GM19438 (cell line): ENCODE measurements at regions not wholly inside any gene's neighbourhood (a gene's known extent, or its start where the extent isn't known, plus 50 kb on each side); places are given as distances from the start of the nearest gene placed in this dataset.
"Not testable (repeated sequence)": the region's sequence is repeated elsewhere in the genome, so short reads cannot be mapped to it uniquely, and the experiment has no call there.

Experiments used
- ATAC-seq: cut with Tn5 transposase; IDR thresholded peaks from one replicate; pipeline ENCODE4 v1.9.1; 2021; ENCODE audit warnings: low read depth; ENCODE audit not compliant: unreplicated experiment

GRCh38 chr21:18117176-18117575, 127.5 kb upstream of the CHODL start:
- no peak for ATAC-seq

DNA sequence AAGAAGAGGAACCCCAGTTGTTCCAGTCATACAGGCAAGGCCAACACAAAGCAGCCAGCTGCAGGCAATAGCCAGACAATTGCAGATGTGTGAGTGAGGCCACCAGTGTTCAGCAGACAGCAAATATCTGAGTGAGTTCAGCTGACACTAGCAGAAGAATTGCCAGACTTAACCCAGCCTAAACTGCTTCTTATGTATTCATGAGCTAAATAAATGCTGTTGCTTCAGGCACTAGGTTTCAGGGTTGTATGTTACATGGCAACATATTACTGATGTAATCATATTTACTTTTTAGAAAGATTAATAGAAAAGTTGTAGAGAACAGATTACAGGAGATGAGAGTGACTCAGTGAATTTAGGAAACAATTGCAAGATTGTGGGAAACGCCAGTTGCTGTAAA, 129.8 kb upstream of the CHODL start:
- no peak for ATAC-seq

- ATAC-seq, result no peak
Observed at GRCh38 chr21:18104802-18105201, 139.8 kb upstream of the CHODL start.

DNA sequence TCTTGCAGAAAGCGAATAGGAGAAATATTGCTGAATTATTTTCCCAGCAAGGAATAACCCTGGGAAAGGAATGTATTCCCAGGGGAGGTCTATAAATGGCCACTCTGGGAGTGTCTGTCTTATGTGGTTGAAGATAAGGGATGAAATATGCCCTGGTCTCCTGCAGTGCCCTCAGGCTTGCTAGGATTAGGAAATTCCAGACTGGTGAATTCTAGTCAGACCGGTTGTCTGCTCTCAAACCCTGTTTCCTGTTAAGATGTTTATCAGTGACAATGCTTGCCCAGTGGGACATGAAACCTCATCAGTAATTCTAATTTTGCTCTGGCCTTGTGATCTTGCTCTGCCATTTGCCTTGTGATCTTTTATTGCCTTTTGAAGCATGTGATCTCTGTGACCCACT, 148.2 kb upstream of the CHODL start:
- ATAC-seq, result not testable (repeated sequence)

DNA sequence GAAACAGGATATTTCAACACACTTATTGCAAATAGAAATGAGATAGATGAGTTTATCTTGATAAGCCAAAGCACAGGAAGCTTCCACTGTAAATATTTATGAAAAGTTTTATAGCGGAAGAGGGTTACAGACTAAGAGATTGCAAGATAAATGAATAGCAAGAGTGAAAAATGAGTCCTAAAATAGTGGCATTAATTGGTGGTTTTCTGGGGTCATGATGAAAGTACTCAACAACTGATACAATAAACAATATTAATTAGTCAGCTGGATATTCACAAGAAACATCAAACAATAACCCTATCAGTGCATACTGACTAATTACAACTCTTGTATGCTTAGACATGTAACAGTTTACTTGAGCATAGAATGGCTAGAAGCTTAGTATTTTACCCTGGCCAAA, 154.8 kb upstream of the CHODL start:
- no peak for ATAC-seq

DNA sequence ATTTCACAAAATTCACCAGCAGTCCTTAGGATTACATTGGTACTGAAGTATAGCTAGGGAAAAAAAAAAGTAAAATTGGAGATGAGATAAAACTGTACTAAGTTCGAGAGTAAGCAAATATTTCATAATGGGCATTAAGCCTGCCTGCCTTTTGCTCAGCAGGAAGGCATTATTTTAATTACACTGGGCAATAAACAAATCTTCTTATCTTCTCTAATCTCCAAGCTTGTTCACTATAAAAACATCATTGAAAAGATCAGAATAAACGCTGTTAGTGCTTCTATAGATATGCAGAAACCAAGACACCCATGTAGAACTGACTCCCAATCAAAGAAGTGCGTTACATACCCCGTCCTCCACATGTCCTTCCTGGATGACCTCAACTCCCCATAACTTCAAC, 174.2 kb upstream of the CHODL start:
- no peak for ATAC-seq

GRCh38 chr21:18069875-18070274, 174.8 kb upstream of the CHODL start:
- ATAC-seq, result no peak

GRCh38 chr21:18060402-18060801, 184.2 kb upstream of the CHODL start:
- no peak for ATAC-seq

DNA sequence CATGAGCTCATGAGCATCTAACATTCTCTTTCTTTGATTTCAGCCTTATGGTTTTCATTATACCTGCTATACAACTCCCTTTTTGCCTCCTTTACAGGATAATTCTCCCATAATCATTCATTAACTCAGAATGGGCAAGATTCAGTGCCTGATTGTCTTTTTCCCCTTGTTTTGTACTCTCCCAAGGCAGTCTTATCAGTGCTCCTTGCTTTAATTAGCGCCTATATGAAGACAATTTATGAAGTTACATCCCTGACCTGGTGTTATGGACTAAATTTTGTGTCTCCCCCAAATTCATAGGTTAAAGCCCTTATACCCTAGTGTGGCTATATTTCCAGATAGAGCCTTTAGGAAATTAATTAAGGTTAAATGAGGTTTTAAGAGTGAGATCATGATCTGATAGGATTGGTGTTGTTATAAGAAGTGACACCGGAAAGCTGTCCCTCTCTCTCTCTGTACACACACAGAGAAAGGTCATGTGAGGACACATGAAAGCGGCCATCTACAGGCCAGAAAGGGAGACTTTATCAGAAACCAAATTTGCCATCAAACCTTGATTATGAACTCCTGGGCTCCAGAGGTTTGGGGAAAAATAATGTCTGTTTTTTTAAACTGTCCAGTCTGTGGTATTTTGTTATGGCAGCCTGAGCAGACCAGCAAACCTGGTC, 185.8 kb upstream of the CHODL start:
- ATAC-seq, result no peak

GRCh38 chr21:18053151-18053550, 191.5 kb upstream of the CHODL start:
- no peak for ATAC-seq

GRCh38 chr21:18049461-18049860, 195.2 kb upstream of the CHODL start:
- ATAC-seq, result no peak

DNA sequence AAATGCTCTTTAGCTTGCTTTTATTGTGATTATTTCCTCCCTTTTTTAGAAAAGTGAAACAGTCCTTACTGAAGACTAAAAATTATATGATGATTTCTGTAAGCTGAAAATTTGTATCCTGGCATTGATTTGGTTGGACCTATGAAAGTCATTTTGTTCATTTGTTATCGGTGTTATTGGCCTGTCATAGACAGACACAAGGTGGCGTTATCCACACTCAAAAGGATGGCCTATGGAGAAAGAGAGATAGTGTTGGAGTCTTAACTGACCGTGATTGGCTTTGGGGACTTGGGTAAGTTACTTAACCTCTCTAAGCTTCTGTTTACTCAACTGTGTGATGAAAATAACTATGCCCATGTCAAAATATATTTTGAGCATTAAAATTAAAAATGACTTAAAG, 203.6 kb upstream of the CHODL start:
- no peak for ATAC-seq

- ATAC-seq, result no peak
Observed at GRCh38 chr21:18030248-18030647, 211.1 kb upstream of the C21orf91 start.

- ATAC-seq, result no peak
Observed at GRCh38 chr21:18026359-18026758, 207.2 kb upstream of the C21orf91 start.

DNA sequence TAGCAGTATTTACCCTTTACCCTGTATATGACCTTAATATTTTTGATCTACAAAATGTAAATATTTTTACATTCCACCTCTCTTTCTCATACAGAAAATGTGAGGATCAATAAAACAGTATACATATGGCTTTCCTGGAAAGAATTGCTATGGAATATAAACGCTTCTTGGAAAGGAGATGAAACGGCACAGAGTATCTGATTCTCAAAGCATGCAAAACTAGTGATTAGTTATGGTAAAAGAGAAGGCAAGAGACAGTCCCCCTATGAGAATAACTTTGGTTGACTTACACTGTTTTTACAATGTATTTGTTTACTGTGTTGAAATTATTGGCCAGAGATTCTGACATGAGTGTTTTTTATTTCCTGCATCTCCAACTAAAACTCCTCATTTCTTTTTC, 204.6 kb upstream of the C21orf91 start:
- no peak for ATAC-seq

- no peak for ATAC-seq
Observed at GRCh38 chr21:18023157-18023556, 204.0 kb upstream of the C21orf91 start.

GRCh38 chr21:18007121-18007520, 188.0 kb upstream of the C21orf91 start:
- no peak for ATAC-seq

- no peak for ATAC-seq
Observed at GRCh38 chr21:18006691-18007090, 187.5 kb upstream of the C21orf91 start.

GRCh38 chr21:18002393-18002792, 183.2 kb upstream of the C21orf91 start:
- ATAC-seq, result no peak

DNA sequence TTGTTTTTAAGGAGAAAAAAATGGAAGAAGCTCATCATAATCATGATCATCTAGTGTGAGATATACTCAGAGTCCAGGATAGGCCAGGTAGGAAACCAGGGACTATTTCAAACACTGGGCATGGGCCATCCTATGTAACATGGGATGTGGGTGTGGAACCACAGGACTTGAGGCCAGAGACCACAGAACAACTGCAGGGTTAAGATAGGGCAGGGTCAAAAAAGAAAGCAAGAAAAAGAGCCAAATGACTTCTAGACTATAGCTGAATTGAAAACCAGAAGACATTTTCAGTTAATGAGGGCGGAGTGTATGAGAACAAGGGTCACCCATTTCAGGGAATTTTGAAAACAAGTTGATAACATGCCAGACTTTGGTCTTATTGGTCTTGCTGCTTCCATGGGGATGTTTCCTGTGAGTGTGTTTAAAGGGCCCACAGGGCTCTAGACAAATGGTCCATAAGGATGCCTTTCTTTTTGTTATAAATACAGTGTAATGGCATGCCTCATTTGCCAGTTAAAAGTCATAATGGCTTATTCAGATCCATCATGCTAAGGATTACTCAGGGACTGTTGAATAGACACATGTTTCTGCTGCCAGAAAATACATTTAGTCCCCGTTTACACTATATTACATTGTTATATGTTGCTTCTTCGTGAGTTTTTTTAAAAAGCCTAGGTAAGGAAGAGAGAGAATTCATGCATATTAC, 182.0 kb upstream of the C21orf91 start:
- no peak for ATAC-seq

- not testable (repeated sequence) for ATAC-seq
Observed at GRCh38 chr21:17998599-17998998, 179.4 kb upstream of the C21orf91 start.

DNA sequence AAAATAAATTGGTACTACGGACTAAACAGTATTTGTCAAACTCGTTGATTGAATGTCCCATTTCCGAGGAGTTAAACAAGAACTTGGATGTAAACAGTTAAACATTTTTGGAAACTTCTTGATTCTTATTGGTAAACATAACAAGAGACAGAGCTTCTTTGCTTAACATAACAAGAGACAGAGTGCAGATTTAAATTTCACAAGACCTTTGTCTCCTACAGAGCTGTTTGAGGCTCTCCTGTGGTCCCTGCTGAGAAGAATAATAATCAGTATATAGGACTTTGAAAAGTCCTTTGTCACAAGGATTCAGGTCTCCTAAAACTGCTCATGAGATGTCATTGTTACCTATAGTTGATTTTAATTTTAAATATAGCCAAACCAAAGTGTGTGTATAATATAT, 170.6 kb upstream of the C21orf91 start:
- no peak for ATAC-seq

DNA sequence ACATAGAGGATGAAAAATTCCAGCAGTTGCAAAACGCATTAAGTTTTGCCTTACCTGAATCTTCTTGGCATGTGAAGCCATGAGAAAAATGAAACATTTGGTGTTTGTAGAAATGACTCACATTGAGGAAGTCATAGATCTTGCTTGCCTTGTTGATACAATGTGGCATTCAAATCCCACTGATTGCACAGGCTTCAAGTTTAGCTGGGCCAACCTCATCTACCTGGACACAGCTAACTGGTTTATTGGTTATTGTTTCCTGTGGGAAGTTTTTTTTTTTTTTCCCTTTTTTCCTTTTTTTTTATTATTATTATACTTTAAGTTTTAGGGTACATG, 168.9 kb upstream of the C21orf91 start:
- no peak for ATAC-seq
